ENCODE measurements at regions not wholly inside any gene's neighbourhood (a gene's known extent, or its start where the extent isn't known, plus 50 kb on each side); places are given as distances from the start of the nearest gene placed in this dataset.

DNA sequence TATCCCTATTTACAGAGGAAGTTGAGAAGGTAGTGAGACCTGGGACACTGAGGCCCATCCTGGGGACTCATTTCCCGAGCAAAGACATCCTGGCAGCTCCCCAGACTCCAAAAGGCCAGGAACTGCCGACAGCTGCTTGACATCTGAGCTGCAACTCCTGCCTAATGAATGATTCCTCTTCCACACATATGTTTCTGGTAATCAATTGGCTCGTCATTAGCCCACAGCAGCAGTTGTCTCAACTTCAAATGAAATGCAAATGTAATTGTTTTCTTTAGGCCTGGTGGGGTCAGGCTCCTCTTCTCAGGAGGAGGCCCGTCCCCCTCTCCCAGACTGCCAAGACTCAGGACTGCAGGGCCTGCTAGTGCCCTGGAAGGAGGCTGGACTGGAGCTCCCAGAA is 61.8 kb upstream of the DISP3 start:
- TF ChIP-seq, protein P1, sequence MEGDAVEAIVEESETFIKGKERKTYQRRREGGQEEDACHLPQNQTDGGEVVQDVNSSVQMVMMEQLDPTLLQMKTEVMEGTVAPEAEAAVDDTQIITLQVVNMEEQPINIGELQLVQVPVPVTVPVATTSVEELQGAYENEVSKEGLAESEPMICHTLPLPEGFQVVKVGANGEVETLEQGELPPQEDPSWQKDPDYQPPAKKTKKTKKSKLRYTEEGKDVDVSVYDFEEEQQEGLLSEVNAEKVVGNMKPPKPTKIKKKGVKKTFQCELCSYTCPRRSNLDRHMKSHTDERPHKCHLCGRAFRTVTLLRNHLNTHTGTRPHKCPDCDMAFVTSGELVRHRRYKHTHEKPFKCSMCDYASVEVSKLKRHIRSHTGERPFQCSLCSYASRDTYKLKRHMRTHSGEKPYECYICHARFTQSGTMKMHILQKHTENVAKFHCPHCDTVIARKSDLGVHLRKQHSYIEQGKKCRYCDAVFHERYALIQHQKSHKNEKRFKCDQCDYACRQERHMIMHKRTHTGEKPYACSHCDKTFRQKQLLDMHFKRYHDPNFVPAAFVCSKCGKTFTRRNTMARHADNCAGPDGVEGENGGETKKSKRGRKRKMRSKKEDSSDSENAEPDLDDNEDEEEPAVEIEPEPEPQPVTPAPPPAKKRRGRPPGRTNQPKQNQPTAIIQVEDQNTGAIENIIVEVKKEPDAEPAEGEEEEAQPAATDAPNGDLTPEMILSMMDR (IDR thresholded peaks at IDR 0.05; ENCODE audit: control extremely low read depth, extremely low read depth, low read depth, missing control alignments) = no peak
- CTCF ChIA-PET = no interaction called here
- no peak for DNase-seq (ENCODE audit: extremely low spot score)
- POLR2A ChIA-PET = no interaction called here

DNA sequence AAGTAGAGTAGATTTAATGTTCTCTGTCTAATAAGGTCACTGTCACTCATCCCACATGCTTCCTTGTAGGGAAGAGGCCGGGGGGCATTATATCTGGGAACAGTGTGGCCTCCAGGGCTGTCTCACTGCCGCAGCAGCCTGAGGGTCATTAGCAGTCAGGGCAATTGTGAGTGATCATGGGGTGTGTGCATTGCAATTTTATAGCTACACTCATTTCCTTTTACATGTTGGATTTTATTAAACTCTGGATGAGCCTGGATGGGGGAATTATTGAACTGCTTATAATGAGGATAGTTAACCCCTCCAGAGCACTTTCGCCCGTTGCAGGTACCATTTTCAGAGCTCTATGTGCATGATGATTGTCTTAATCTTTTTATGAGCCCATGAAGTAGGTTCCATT is 60.9 kb upstream of the DISP3 start:
- TF ChIP-seq, protein P1 (IDR thresholded peaks at IDR 0.05; ENCODE audit: control extremely low read depth, extremely low read depth, low read depth, missing control alignments) = no peak
- DNase-seq (ENCODE audit: extremely low spot score) = no peak
- ChIA-PET POLR2A (no interaction called here), CTCF (no interaction called here)

DNA sequence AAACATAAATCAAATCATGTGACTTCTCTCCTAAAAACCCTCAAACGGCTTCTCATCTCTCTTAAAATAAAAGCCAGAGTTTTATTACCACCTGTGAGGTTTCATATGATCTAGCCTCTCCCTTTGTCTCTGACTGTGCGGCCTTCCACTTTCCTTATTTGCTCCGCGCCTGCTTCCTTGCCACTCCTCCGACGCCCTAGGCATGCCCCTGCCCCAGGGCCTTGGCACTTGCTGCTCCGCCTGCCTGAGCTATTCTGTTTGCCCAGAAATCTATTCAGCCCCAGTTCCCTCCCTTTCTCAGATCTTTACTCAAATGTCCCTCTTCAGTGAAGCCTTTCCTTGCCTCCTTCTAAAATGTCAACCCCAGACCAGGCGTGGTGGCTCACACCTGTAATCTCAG is 57.5 kb upstream of the DISP3 start:
- CTCF ChIA-PET = no interaction called here
- TF ChIP-seq, protein P1 (IDR thresholded peaks at IDR 0.05; ENCODE audit: control extremely low read depth, extremely low read depth, low read depth, missing control alignments) = no peak
- no peak for DNase-seq (ENCODE audit: extremely low spot score)
- POLR2A ChIA-PET = no interaction called here

DNA sequence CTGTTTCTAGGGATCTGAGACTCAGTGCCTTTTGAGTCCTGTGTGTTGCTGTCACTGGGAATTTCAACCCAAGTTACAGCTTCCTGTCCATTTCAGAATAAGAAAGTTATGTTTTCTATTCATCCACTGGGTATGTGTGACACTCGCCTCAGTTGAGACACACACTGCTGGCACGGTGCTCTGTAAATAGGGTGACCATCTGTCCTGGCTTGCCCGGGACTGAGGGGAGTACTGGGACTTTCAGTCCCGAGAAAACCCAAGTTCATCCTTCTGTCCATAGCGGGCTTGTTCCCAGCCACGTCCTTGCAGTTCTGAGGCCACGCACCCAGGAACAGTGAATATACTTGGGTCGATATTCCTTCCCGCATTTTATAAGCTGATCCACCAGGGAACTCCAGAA is 56.3 kb upstream of the DISP3 start:
- no peak for DNase-seq (ENCODE audit: extremely low spot score)
- ChIA-PET POLR2A (no interaction called here), CTCF (interaction anchor here (1.2 kb wide), 1 partner anchor 18 kb away, joined by 3 read pairs; no protein-coding TSS in a partner anchor)
- TF ChIP-seq, protein P1 (IDR thresholded peaks at IDR 0.05; ENCODE audit: control extremely low read depth, extremely low read depth, low read depth, missing control alignments) = no peak

GRCh38 chr1:11426617-11427016 is 52.3 kb upstream of the DISP3 start:
- TF ChIP-seq, protein P1 (IDR thresholded peaks at IDR 0.05; ENCODE audit: control extremely low read depth, extremely low read depth, low read depth, missing control alignments) = no peak
- ChIA-PET CTCF (interaction anchor here (1.4 to 1.5 kb wide), 2 partner anchors 24 to 389 kb away, joined by 3 read pairs; no protein-coding TSS in a partner anchor), POLR2A (no interaction called here)
- no peak for DNase-seq (ENCODE audit: extremely low spot score)

DNA sequence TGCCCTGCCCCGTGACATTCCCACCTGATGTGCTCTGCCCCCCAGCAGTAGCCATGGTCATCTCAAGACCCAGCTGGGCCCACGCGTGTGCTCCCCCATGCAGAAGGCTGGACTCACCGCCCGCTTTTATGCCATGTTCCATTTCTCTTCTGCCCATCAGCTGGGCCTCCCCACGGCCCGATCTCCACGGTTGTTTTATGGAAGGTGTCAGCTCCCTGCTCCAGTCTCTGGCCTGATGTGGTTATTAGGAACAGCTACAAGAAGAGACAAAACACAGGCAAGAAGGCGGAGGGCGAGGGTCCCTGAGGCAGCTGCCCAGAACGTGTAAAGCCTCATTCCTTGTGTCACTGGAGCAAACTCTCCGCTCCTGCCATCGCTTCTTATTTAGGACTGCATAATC is 50.2 kb upstream of the DISP3 start:
- ChIA-PET CTCF (no interaction called here), POLR2A (no interaction called here)
- TF ChIP-seq, protein P1 (IDR thresholded peaks at IDR 0.05; ENCODE audit: control extremely low read depth, extremely low read depth, low read depth, missing control alignments) = no peak
- DNase-seq (ENCODE audit: extremely low spot score) = no peak
